ENCODE measurements at regions not wholly inside any gene's neighbourhood (a gene's known extent, or its start where the extent isn't known, plus 50 kb on each side); places are given as distances from the start of the nearest gene placed in this dataset.

DNA sequence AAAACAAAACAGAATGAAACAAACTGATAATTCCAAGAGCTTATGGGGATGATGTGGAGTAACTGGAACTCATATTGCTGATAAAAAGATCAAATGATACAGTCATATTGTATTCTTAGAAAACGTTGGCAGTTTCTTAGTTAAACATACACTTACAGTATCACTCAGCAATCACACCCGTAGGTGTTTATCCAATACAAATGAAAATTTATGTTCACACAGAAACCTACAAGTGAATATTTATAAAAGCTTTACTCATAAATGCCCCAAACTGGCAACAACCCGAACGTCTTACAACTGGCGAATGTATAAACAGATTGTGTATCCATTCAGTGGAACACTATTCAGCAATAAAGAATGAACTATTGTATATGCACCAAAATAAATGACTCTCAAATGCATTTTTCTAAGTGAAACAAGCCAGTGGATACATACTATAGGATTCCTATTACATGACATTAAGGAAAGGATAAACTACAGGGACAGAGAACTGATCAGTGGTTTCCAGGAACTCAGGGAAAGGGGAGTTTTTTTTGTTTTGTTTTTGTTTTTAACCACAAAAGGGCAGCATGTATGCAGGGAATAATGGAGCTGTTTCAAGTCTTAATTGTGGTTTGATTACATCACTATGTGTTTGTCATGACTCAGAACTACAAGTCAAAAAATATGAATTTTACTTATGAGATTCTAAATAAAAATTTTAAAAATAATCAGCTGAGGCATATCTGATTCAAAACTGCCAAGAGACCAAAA, 71.8 kb upstream of the NDUFB4 start:
- H3K56ac ChIP-seq (ENCODE audit: extremely low read depth, insufficient read depth, low read length) = no peak overlapping the region
- H3K23ac ChIP-seq (ENCODE audit: low read depth, low read length) = no peak overlapping the region
- H3K27me3 ChIP-seq (ENCODE audit: control insufficient read depth, insufficient read depth, low read length) = no peaks in the 10 kb centered on the region
- H2BK15ac ChIP-seq (ENCODE audit: low read depth, low read length) = no peak overlapping the region
- POLR2A ChIA-PET (ENCODE audit: unreplicated experiment) = no interaction called here
- H4K5ac ChIP-seq (ENCODE audit: low read depth, low read length) = no peak overlapping the region
- H3K9me3 ChIP-seq (ENCODE audit: control insufficient read depth, insufficient read depth, low read length) = no peaks in the 10 kb centered on the region
- H4K8ac ChIP-seq (ENCODE audit: low read depth in 2 of 2, low read length in 2 of 2) = no peak overlapping the region
- no peak overlapping the region for H2AK9ac ChIP-seq (replicated peaks; ENCODE audit: low read depth, low read length, poor library complexity)
- dilution Hi-C loops (cut with HindIII; ENCODE audit: low sequenced_read_pairs, unreplicated experiment) = no loop called here
- no peak overlapping the region for H2BK20ac ChIP-seq (ENCODE audit: low read depth, low read length)
- no peaks in the 10 kb centered on the region for H3K36me3 ChIP-seq (ENCODE audit: control insufficient read depth, insufficient read depth, low read length)
- H2AK5ac ChIP-seq (ENCODE audit: low read depth, low read length) = no peak overlapping the region
- H3K9me1 ChIP-seq (ENCODE audit: insufficient read depth, low read length) = no peaks in the 10 kb centered on the region
- in situ Hi-C loops (cut with MboI; ENCODE audit: low sequenced_read_pairs) = no loop called here
- H3K79me1 ChIP-seq (ENCODE audit: low read depth in 1 of 2, low read length in 2 of 2) = no peaks in the 10 kb centered on the region
- no peak overlapping the region for H4K91ac ChIP-seq (ENCODE audit: insufficient read depth, low read depth, low read length)
- WGBS, 2 experiments (ENCODE audit: extremely low coverage in 2 of 2, insufficient read length in 1 of 2) = no CpG with 5 or more reads among the region's 5 CpGs
- TF ChIP-seq ELK1 (IDR thresholded peaks at IDR 0.05; ENCODE audit: borderline replicate concordance, low read depth, low read length) = no peak
- TF ChIP-seq CEBPB (IDR thresholded peaks at IDR 0.05; ENCODE audit: low read depth, low read length) = no peak
- TF ChIP-seq CTCF (conservative IDR thresholded peaks at IDR 0.05; ENCODE audit: low read depth, low read length) = no peak
- no peak for TF ChIP-seq MXI1 (IDR thresholded peaks at IDR 0.05; ENCODE audit: borderline replicate concordance, low read depth, low read length)
- TF ChIP-seq FOS (IDR thresholded peaks at IDR 0.05; ENCODE audit: low read depth, low read length) = no peak
- TF ChIP-seq MAFK (IDR thresholded peaks at IDR 0.05; ENCODE audit: low read depth, low read length) = no peak
- TF ChIP-seq NFE2L2 (IDR thresholded peaks at IDR 0.05; ENCODE audit: low read depth, low read length) = no peak
- no peak overlapping the region for H3K14ac ChIP-seq (replicated peaks; ENCODE audit: low read depth, low read length)
- no peak overlapping the region for H2BK120ac ChIP-seq (ENCODE audit: low read depth, low read length)
- no peak overlapping the region for H3K4ac ChIP-seq (ENCODE audit: low read depth, low read length)
- DNase-seq (peak; percentile 55), ATAC-seq (ENCODE audit: low read depth) (peak; percentile 78)
- no peak overlapping the region for H3K18ac ChIP-seq (ENCODE audit: low read depth, low read length)
- H2BK5ac ChIP-seq (ENCODE audit: low read depth, low read length, poor library complexity, severe bottlenecking) = no peak overlapping the region
- CTCF ChIA-PET = no interaction called here
- H3K27ac ChIP-seq (ENCODE audit: insufficient read depth, low read length) = no peak overlapping the region
- no TSS peak for BruUV-seq (replicated peaks)
- no peaks in the 10 kb centered on the region for H3K4me1 ChIP-seq (ENCODE audit: control insufficient read depth, insufficient read depth, low read length)
- intact Hi-C loops (cut with micrococcal nuclease) = no loop called here
- H2AFZ ChIP-seq (replicated peaks; ENCODE audit: low read length, poor library complexity) = no peak overlapping the region
- no peak overlapping the region for H3K4me2 ChIP-seq (ENCODE audit: low read depth, low read length)
- H3K9ac ChIP-seq (ENCODE audit: low read depth, low read length) = no peak overlapping the region
- H4K20me1 ChIP-seq (ENCODE audit: insufficient read depth, low read length) = no peaks in the 10 kb centered on the region
- no peak overlapping the region for H3K4me3 ChIP-seq (ENCODE audit: insufficient read depth, low read depth, low read length)

All from IMR-90 (cell line).